CD4-positive, alpha-beta T cell treated with Interleukin-21 for 1 hour (primary cell): ENCODE measurements at regions not wholly inside any gene's neighbourhood (a gene's known extent, or its start where the extent isn't known, plus 50 kb on each side); places are given as distances from the start of the nearest gene placed in this dataset.
"Not testable (repeated sequence)": the region's sequence is repeated elsewhere in the genome, so short reads cannot be mapped to it uniquely, and the experiment has no call there.

Experiments
- DNase-seq: peaks from one replicate; pipeline ENCODE4 v3.0.0-alpha.2; 2020

- no peak for DNase-seq
These were observed 101.3 kb downstream of the AKAP11 start for GRCh38 chr13:42373048-42373812.

GRCh38 chr13:42375663-42376062 is 103.7 kb downstream of the AKAP11 start:
- DNase-seq, result no peak

GRCh38 chr13:42377640-42378382 is 105.9 kb downstream of the AKAP11 start:
- peak; percentile 64 for DNase-seq

GRCh38 chr13:42378383-42378780 is 106.4 kb downstream of the AKAP11 start:
- peak; percentile 8 for DNase-seq

GRCh38 chr13:42379241-42379640 is 107.3 kb downstream of the AKAP11 start:
- DNase-seq, result no peak

- no peak for DNase-seq
These were observed 108.6 kb downstream of the AKAP11 start for GRCh38 chr13:42380420-42381164.

- DNase-seq, result no peak
These were observed 109.1 kb downstream of the AKAP11 start for GRCh38 chr13:42381165-42381425.

GRCh38 chr13:42381426-42381825 is 109.5 kb downstream of the AKAP11 start:
- DNase-seq, result not testable (repeated sequence)

- DNase-seq, result no peak
These were observed 111.1 kb downstream of the AKAP11 start for GRCh38 chr13:42383025-42383424.

GRCh38 chr13:42384265-42384664 is 112.3 kb downstream of the AKAP11 start:
- no peak for DNase-seq

GRCh38 chr13:42388326-42388725 is 116.4 kb downstream of the AKAP11 start:
- DNase-seq, result no peak

- DNase-seq, result no peak
These were observed 117.1 kb downstream of the AKAP11 start for GRCh38 chr13:42389041-42389440.

GRCh38 chr13:42392180-42392579 is 120.2 kb downstream of the AKAP11 start:
- no peak for DNase-seq

- DNase-seq, result peak; percentile 59
These were observed 121.0 kb downstream of the AKAP11 start for GRCh38 chr13:42392716-42393572.

- DNase-seq, result peak; percentile 7
These were observed 121.8 kb downstream of the AKAP11 start for GRCh38 chr13:42393573-42394360.

GRCh38 chr13:42394361-42394708 is 122.4 kb downstream of the AKAP11 start:
- DNase-seq, result no peak

GRCh38 chr13:42394711-42395085 is 122.7 kb downstream of the AKAP11 start:
- no peak for DNase-seq

GRCh38 chr13:42395086-42395821 is 123.3 kb downstream of the AKAP11 start:
- DNase-seq, result peak; percentile 34

GRCh38 chr13:42396501-42396900 is 124.5 kb downstream of the AKAP11 start:
- DNase-seq, result peak; percentile 62

GRCh38 chr13:42396901-42397655 is 125.1 kb downstream of the AKAP11 start:
- DNase-seq, result no peak

- no peak for DNase-seq
These were observed 126.6 kb downstream of the AKAP11 start for GRCh38 chr13:42398533-42398932.
